Amniotic stem cell (primary cell): ENCODE measurements at regions not wholly inside any gene's neighbourhood (a gene's known extent, or its start where the extent isn't known, plus 50 kb on each side); places are given as distances from the start of the nearest gene placed in this dataset.

Experiments
- DNase-seq: peaks from one replicate; lab custom pipeline; 2025; lab: John Stamatoyannopoulos, UW

- no peak for DNase-seq
These were observed 528.2 kb upstream of the FAT1 start for GRCh38 chr4:187251896-187252295.

GRCh38 chr4:187256897-187257296 lies 533.2 kb upstream of the FAT1 start:
- no peak for DNase-seq

GRCh38 chr4:187258651-187259401 lies 535.2 kb upstream of the FAT1 start:
- no peak for DNase-seq

- DNase-seq = no peak
These were observed 545.3 kb upstream of the FAT1 start for GRCh38 chr4:187268940-187269339.

- no peak for DNase-seq
These were observed 546.5 kb upstream of the FAT1 start for GRCh38 chr4:187270154-187270553.

GRCh38 chr4:187271848-187272247 lies 548.2 kb upstream of the FAT1 start:
- DNase-seq = no peak

- DNase-seq = no peak
These were observed 550.5 kb upstream of the FAT1 start for GRCh38 chr4:187274153-187274552.

- DNase-seq = no peak
These were observed 553.2 kb upstream of the FAT1 start for GRCh38 chr4:187276736-187277408.

GRCh38 chr4:187283201-187283955 lies 559.7 kb upstream of the FAT1 start:
- DNase-seq = no peak

- DNase-seq = peak; percentile 27
These were observed 562.9 kb upstream of the FAT1 start for GRCh38 chr4:187286525-187286924.

- DNase-seq = no peak
These were observed 565.7 kb upstream of the FAT1 start for GRCh38 chr4:187289371-187289770.

GRCh38 chr4:187294861-187295260 lies 571.2 kb upstream of the FAT1 start:
- DNase-seq = no peak

GRCh38 chr4:187301923-187302322 lies 578.3 kb upstream of the FAT1 start:
- DNase-seq = no peak

GRCh38 chr4:187302457-187303150 lies 578.9 kb upstream of the FAT1 start:
- DNase-seq = no peak

GRCh38 chr4:187304133-187304532 lies 580.5 kb upstream of the FAT1 start:
- DNase-seq = no peak

GRCh38 chr4:187307131-187307530 lies 583.5 kb upstream of the FAT1 start:
- no peak for DNase-seq

GRCh38 chr4:187309456-187309855 lies 585.8 kb upstream of the FAT1 start:
- DNase-seq = no peak

GRCh38 chr4:187312299-187312698 lies 588.6 kb upstream of the FAT1 start:
- no peak for DNase-seq

GRCh38 chr4:187317799-187318198 lies 594.1 kb upstream of the FAT1 start:
- DNase-seq = no peak

- no peak for DNase-seq
These were observed 598.1 kb upstream of the FAT1 start for GRCh38 chr4:187321711-187322110.

GRCh38 chr4:187332141-187332540 lies 608.5 kb upstream of the FAT1 start:
- DNase-seq = no peak

GRCh38 chr4:187333151-187333550 lies 609.5 kb upstream of the FAT1 start:
- no peak for DNase-seq
